A673 (cell line): ENCODE measurements at regions not wholly inside any gene's neighbourhood (a gene's known extent, or its start where the extent isn't known, plus 50 kb on each side); places are given as distances from the start of the nearest gene placed in this dataset.

ENCODE experiments used
- CTCF ChIP-seq: fragments of 300-800, 200-600 bp; sonication (generic); conservative IDR thresholded peaks from 2 replicates; pipeline ENCODE4 v1.5.1; 2017; ENCODE audit warnings: low read depth, mild to moderate bottlenecking, antibody characterized with exemption, low read length, moderate library complexity, mixed read lengths
- EZH2 ChIP-seq: fragments of 200-600 bp; sonication (generic); IDR thresholded peaks from 2 replicates; pipeline ENCODE4 v1.6.1; 2017; ENCODE audit warnings: borderline replicate concordance, low read depth, mild to moderate bottlenecking, mixed read lengths, antibody characterized with exemption, low read length; ENCODE audit not compliant: poor library complexity, severe bottlenecking

GRCh38 chr10:59523851-59524250 is 161.5 kb upstream of the FAM13C start:
- TF ChIP-seq CTCF, result no peak
- TF ChIP-seq EZH2, result no peak
